OCI-LY3 (cell line): ENCODE measurements at regions not wholly inside any gene's neighbourhood (a gene's known extent, or its start where the extent isn't known, plus 50 kb on each side); places are given as distances from the start of the nearest gene placed in this dataset.
"Not testable (repeated sequence)": the region's sequence is repeated elsewhere in the genome, so short reads cannot be mapped to it uniquely, and the experiment has no call there.

ENCODE experiments used
- H2AFZ ChIP-seq: fragments of 200-600, 300-600 bp; shearing (Covaris generic); 2 replicates; pipeline ENCODE4 v1.6.0; 2014; ENCODE audit warnings: antibody characterized with exemption, low read depth, low read length
- H3K27ac ChIP-seq: fragments of 200-600, 300-600 bp; sonication (generic); 2 replicates; pipeline ENCODE4 v1.5.1; 2014; ENCODE audit warnings: mild to moderate bottlenecking, low read length, moderate library complexity, mixed read lengths
- H3K27me3 ChIP-seq: fragments of 200-600, 300-600 bp; sonication (generic); 2 replicates; pipeline ENCODE4 v1.6.1; 2014; ENCODE audit warnings: low read depth, low read length, mixed read lengths
- H3K36me3 ChIP-seq: fragments of 200-600, 300-600 bp; sonication (generic); replicated peaks from 2 replicates; pipeline ENCODE3; 2014; ENCODE audit warnings: low read depth, low read length, mixed read lengths
- H3K4me1 ChIP-seq: fragments of 300-600, 200-600 bp; sonication (generic); 2 replicates; pipeline ENCODE4 v1.6.1; 2014; ENCODE audit warnings: low read length, mixed read lengths
- H3K4me2 ChIP-seq: fragments of 200-600, 300-600 bp; sonication (generic); 2 replicates; pipeline ENCODE4 v1.6.1; 2014; ENCODE audit warnings: low read length, mixed read lengths
- H3K4me3 ChIP-seq: fragments of 300-600, 200-600 bp; sonication (generic); 2 replicates; pipeline ENCODE4 v1.5.1; 2014; ENCODE audit warnings: antibody characterized with exemption, mild to moderate bottlenecking, low read length, moderate library complexity
- H3K79me2 ChIP-seq: fragments of 300-600, 200-600 bp; shearing (Covaris generic); 2 replicates; pipeline ENCODE4 v1.6.1; 2014; ENCODE audit warnings: mild to moderate bottlenecking, low read length, mixed read lengths
- H3K9ac ChIP-seq: fragments of 300-600, 200-600 bp; shearing (Covaris generic); 2 replicates; pipeline ENCODE4 v1.6.0; 2014; ENCODE audit warnings: mild to moderate bottlenecking, low read length, moderate library complexity
- H3K9me3 ChIP-seq: fragments of 200-600, 300-600 bp; shearing (Covaris generic); 2 replicates; pipeline ENCODE4 v1.6.1; 2014; ENCODE audit warnings: low read length, mixed read lengths; ENCODE audit not compliant: insufficient read depth
- H4K20me1 ChIP-seq: fragments of 200-600, 300-600 bp; sonication (generic); 2 replicates; pipeline ENCODE4 v1.6.1; 2016; ENCODE audit warnings: low read length, mixed read lengths; ENCODE audit not compliant: insufficient read depth
- CTCF ChIP-seq: fragments of 200-600, 300-600 bp; sonication (generic); IDR thresholded peaks from 2 replicates; pipeline ENCODE4 v1.5.1; 2014; ENCODE audit warnings: antibody characterized with exemption, low read length, low read depth
- EZH2phosphoT487 ChIP-seq: fragments of 200-600 bp; shearing (Covaris generic); IDR thresholded peaks from 2 replicates; pipeline ENCODE4 v1.6.1; 2018; ENCODE audit warnings: antibody characterized with exemption, mixed run types, low read depth

GRCh38 chr3:167032267-167032876 is 347.7 kb downstream of the ZBBX start:
- TF ChIP-seq EZH2phosphoT487 = no peak
- peak; percentile 81 for TF ChIP-seq CTCF
- no peaks in the 10 kb centered on the region for H4K20me1 ChIP-seq
- no peak overlapping the region for H3K27ac ChIP-seq
- no peaks in the 10 kb centered on the region for H3K4me1 ChIP-seq
- H2AFZ ChIP-seq = peak overlapping the region; percentile 26
- H3K36me3 ChIP-seq = no peaks in the 10 kb centered on the region
- no peaks in the 10 kb centered on the region for H3K9me3 ChIP-seq
- H3K9ac ChIP-seq = no peak overlapping the region
- no peaks in the 10 kb centered on the region for H3K79me2 ChIP-seq
- peak overlapping the region; percentile 16; the same call in 1 of the 2 replicates for H3K4me2 ChIP-seq
- no peaks in the 10 kb centered on the region for H3K27me3 ChIP-seq
- H3K4me3 ChIP-seq = no peak overlapping the region

GRCh38 chr3:167031364-167032049 is 348.6 kb downstream of the ZBBX start:
- no peak overlapping the region for H3K27ac ChIP-seq

GRCh38 chr3:167030082-167030725 is 349.9 kb downstream of the ZBBX start:
- Histone ChIP-seq H3K4me2 (no peak overlapping the region), H3K36me3 (no peaks in the 10 kb centered on the region), H3K9ac (no peak overlapping the region), H2AFZ (no peak overlapping the region), H3K4me1 (no peaks in the 10 kb centered on the region), H3K27ac (no peak overlapping the region), H3K4me3 (no peak overlapping the region), H4K20me1 (no peaks in the 10 kb centered on the region), H3K9me3 (no peaks in the 10 kb centered on the region), H3K79me2 (no peaks in the 10 kb centered on the region), H3K27me3 (no peaks in the 10 kb centered on the region)
- TF ChIP-seq CTCF (no peak), EZH2phosphoT487 (no peak)

More at GRCh38 chr3:167031364-167032049, 348.6 kb downstream of the ZBBX start:
- TF ChIP-seq EZH2phosphoT487 (no peak), CTCF (no peak)
- Histone ChIP-seq H4K20me1 (no peaks in the 10 kb centered on the region), H3K36me3 (no peaks in the 10 kb centered on the region), H3K9me3 (no peaks in the 10 kb centered on the region), H3K27me3 (no peaks in the 10 kb centered on the region), H3K4me2 (no peak overlapping the region), H3K9ac (no peak overlapping the region), H3K4me1 (no peaks in the 10 kb centered on the region), H3K4me3 (no peak overlapping the region), H3K79me2 (no peaks in the 10 kb centered on the region), H2AFZ (no peak overlapping the region)

- H3K27me3 ChIP-seq, H3K9me3 ChIP-seq, H3K4me3 ChIP-seq, H3K79me2 ChIP-seq, H3K4me1 ChIP-seq, H3K36me3 ChIP-seq, H3K27ac ChIP-seq, H4K20me1 ChIP-seq, H3K4me2 ChIP-seq, H3K9ac ChIP-seq, H2AFZ ChIP-seq: not testable (repeated sequence)
These were observed 360.6 kb downstream of the ZBBX start for GRCh38 chr3:167019503-167019902.

- H2AFZ ChIP-seq, H3K27me3 ChIP-seq, H3K9me3 ChIP-seq, H3K9ac ChIP-seq, H4K20me1 ChIP-seq, H3K79me2 ChIP-seq, H3K36me3 ChIP-seq, H3K4me2 ChIP-seq, H3K4me3 ChIP-seq, H3K4me1 ChIP-seq, H3K27ac ChIP-seq: not testable (repeated sequence)
These were observed 361.4 kb downstream of the ZBBX start for GRCh38 chr3:167018591-167019111.
